GM19438 (cell line): ENCODE measurements at regions not wholly inside any gene's neighbourhood (a gene's known extent, or its start where the extent isn't known, plus 50 kb on each side); places are given as distances from the start of the nearest gene placed in this dataset.

Source experiments
- ATAC-seq: cut with Tn5 transposase; IDR thresholded peaks from one replicate; pipeline ENCODE4 v1.9.1; 2021; ENCODE audit warnings: low read depth; ENCODE audit not compliant: unreplicated experiment

- ATAC-seq: no peak
These were observed 1084.9 kb downstream of the BRD1 start for GRCh38 chr22:48742556-48743343.

- no peak for ATAC-seq
These were observed 1085.5 kb downstream of the BRD1 start for GRCh38 chr22:48742191-48742555.

- no peak for ATAC-seq
These were observed 1086.1 kb downstream of the BRD1 start for GRCh38 chr22:48741540-48741939.

GRCh38 chr22:48740731-48741405 is 1086.8 kb downstream of the BRD1 start:
- ATAC-seq: no peak

GRCh38 chr22:48740086-48740730 is 1087.5 kb downstream of the BRD1 start:
- no peak for ATAC-seq

- no peak for ATAC-seq
These were observed 1088.2 kb downstream of the BRD1 start for GRCh38 chr22:48739348-48740085.

GRCh38 chr22:48738204-48738980 is 1089.3 kb downstream of the BRD1 start:
- ATAC-seq: no peak

- ATAC-seq: no peak
These were observed 1090.0 kb downstream of the BRD1 start for GRCh38 chr22:48737461-48738203.

- ATAC-seq: no peak
These were observed 1090.8 kb downstream of the BRD1 start for GRCh38 chr22:48736593-48737460.

- no peak for ATAC-seq
These were observed 1092.7 kb downstream of the BRD1 start for GRCh38 chr22:48734961-48735360.

GRCh38 chr22:48734359-48734758 is 1093.3 kb downstream of the BRD1 start:
- ATAC-seq: no peak

GRCh38 chr22:48729499-48730171 is 1098.0 kb downstream of the BRD1 start:
- no peak for ATAC-seq

- no peak for ATAC-seq
These were observed 1100.1 kb downstream of the BRD1 start for GRCh38 chr22:48727454-48728058.

GRCh38 chr22:48724899-48725298 is 1102.8 kb downstream of the BRD1 start:
- ATAC-seq: no peak

GRCh38 chr22:48722661-48723060 is 1105.0 kb downstream of the BRD1 start:
- ATAC-seq: no peak

GRCh38 chr22:48721395-48721669 is 1106.3 kb downstream of the BRD1 start:
- ATAC-seq: no peak

GRCh38 chr22:48720662-48721394 is 1106.8 kb downstream of the BRD1 start:
- no peak for ATAC-seq
